HCT116 (cell line): ENCODE measurements at regions not wholly inside any gene's neighbourhood (a gene's known extent, or its start where the extent isn't known, plus 50 kb on each side); places are given as distances from the start of the nearest gene placed in this dataset.

Experiments used
- ATAC-seq: fragments of 200-7000 bp; cut with Tn5 transposase; 2 replicates; pipeline ENCODE4 v1.9.1; 2020; ENCODE audit warnings: mild to moderate bottlenecking, moderate library complexity
- BruUV-seq: library from RNA; stranded (reverse); fragments of 400-500 nt; replicated peaks from 2 replicates; lab custom pipeline; 2021; lab: Mats Ljungman, UMichigan
- CTCF ChIA-PET: fragments of 300-600 bp; sonication (Branson Sonifier 250); formaldehyde crosslinking; loops from one replicate; lab custom pipeline; 2021; ENCODE audit warnings: antibody characterized with exemption; lab: Charles Lee
- POLR2A ChIA-PET: fragments of 300-600, 350-600 bp; sonication (Branson Sonifier 250); formaldehyde crosslinking; loops from one replicate; lab custom pipeline; 2021; ENCODE audit warnings: antibody characterized with exemption; lab: Charles Lee
- RAD21 ChIA-PET, 2 experiments: fragments of 300-600 bp; sonication (Branson Sonifier 250); formaldehyde crosslinking; loops; one replicate each; lab custom pipeline; 2023; ENCODE audit warnings: low total read pairs in 2 of 2; ENCODE audit not compliant: uncharacterized antibody in 2 of 2, unreplicated experiment in 2 of 2, low non-redundant PET in 1 of 2; lab: Charles Lee
- DNase-seq: peaks from one replicate; pipeline ENCODE4 v3.0.0-alpha.2; 2010; ENCODE audit warnings: low read depth, low spot score
- H2AFZ ChIP-seq: fragments of 200-600 bp; shearing (Covaris generic), sonication (generic); 2 replicates; pipeline ENCODE4 v1.6.1; 2017; ENCODE audit warnings: low read depth, mixed run types, mixed read lengths, antibody characterized with exemption, low read length; ENCODE audit not compliant: poor library complexity, severe bottlenecking
- H3K27ac ChIP-seq: 2 replicates; pipeline ENCODE4 v1.5.1; 2012; ENCODE audit warnings: low read depth, low read length
- H3K27me3 ChIP-seq: fragments of 200-600 bp; sonication (generic); 2 replicates; pipeline ENCODE4 v1.6.1; 2016; ENCODE audit warnings: mixed run types, low read length, mixed read lengths; ENCODE audit not compliant: insufficient read depth
- H3K36me3 ChIP-seq, 2 experiments: fragments of 200-500 bp in 1 of 2; fragments of 200-600 bp in 1 of 2; sonication (Bioruptor generic) in 1 of 2; sonication (generic) in 1 of 2; 2 replicates each; pipeline versions ENCODE4 v1.5.1 to v1.6.1; 2014 to 2016; ENCODE audit warnings: low read length in 2 of 2, inconsistent platforms in 1 of 2, mixed read lengths in 1 of 2, mixed run types in 1 of 2; ENCODE audit not compliant: insufficient read depth in 2 of 2, control insufficient read depth in 1 of 2
- H3K4me1 ChIP-seq, 2 experiments: fragments of 200-600 bp in 1 of 2; sonication (generic) in 1 of 2; 2 replicates each; pipeline versions ENCODE4 v1.5.1 to v1.6.1; 2012 to 2017; ENCODE audit warnings: low read length in 2 of 2, inconsistent platforms in 1 of 2, mild to moderate bottlenecking in 1 of 2, mixed read lengths in 1 of 2, mixed run types in 1 of 2, moderate library complexity in 1 of 2; ENCODE audit not compliant: insufficient read depth in 2 of 2, control insufficient read depth in 1 of 2
- H3K4me2 ChIP-seq: fragments of 200-600 bp; sonication (generic); 2 replicates; pipeline ENCODE4 v1.6.1; 2017; ENCODE audit warnings: mixed run types, low read length, mixed read lengths
- H3K4me3 ChIP-seq, 2 experiments: fragments of 200-600 bp in 1 of 2; sonication (generic) in 1 of 2; replicated peaks in 1 of 2; 2 replicates each; pipeline ENCODE4 v1.5.1; 2011 to 2016; ENCODE audit warnings: low read length in 2 of 2, control low read depth in 1 of 2, low read depth in 1 of 2, mild to moderate bottlenecking in 1 of 2, mixed read lengths in 1 of 2, mixed run types in 1 of 2
- H3K79me2 ChIP-seq: fragments of 200-600 bp; sonication (generic); 2 replicates; pipeline ENCODE4 v1.6.1; 2017; ENCODE audit warnings: mild to moderate bottlenecking, mixed run types, low read length, moderate library complexity, mixed read lengths; ENCODE audit not compliant: insufficient read depth
- H3K9ac ChIP-seq: fragments of 200-600 bp; sonication (generic); 2 replicates; pipeline ENCODE4 v1.6.1; 2016; ENCODE audit warnings: low read length, mixed read lengths
- H3K9me2 ChIP-seq: fragments of 200-600 bp; sonication (generic), shearing (Covaris generic); 2 replicates; pipeline ENCODE4 v1.6.1; 2017; ENCODE audit warnings: mixed run types, mild to moderate bottlenecking, moderate library complexity; ENCODE audit not compliant: insufficient read depth
- H3K9me3 ChIP-seq, 2 experiments: fragments of 200-500 bp in 1 of 2; fragments of 200-600 bp in 1 of 2; sonication (Bioruptor generic) in 1 of 2; sonication (generic) in 1 of 2; 2 replicates each; pipeline ENCODE4 v1.6.1; 2014 to 2017; ENCODE audit warnings: low read length in 2 of 2, mixed read lengths in 2 of 2, inconsistent platforms in 1 of 2, low read depth in 1 of 2, mild to moderate bottlenecking in 1 of 2, mixed run types in 1 of 2, moderate library complexity in 1 of 2; ENCODE audit not compliant: control insufficient read depth in 1 of 2, insufficient read depth in 1 of 2
- H4K20me1 ChIP-seq: fragments of 200-600 bp; sonication (generic), shearing (Covaris generic); 2 replicates; pipeline ENCODE4 v1.6.1; 2017; ENCODE audit warnings: mixed run types, mild to moderate bottlenecking, moderate library complexity; ENCODE audit not compliant: insufficient read depth
- CEBPB ChIP-seq: IDR thresholded peaks from 2 replicates; pipeline ENCODE4 v1.6.1; 2012; ENCODE audit warnings: low read depth
- CTCF ChIP-seq, 3 experiments: fragments of 200-600 bp in 1 of 3; sonication (generic) in 1 of 3; IDR thresholded peaks in 2 of 3; conservative IDR thresholded peaks in 1 of 3; 2 replicates each; pipeline ENCODE4 v1.5.1; 2012 to 2017; ENCODE audit warnings: low read depth in 2 of 3, low read length in 2 of 3, antibody characterized with exemption in 1 of 3, borderline replicate concordance in 1 of 3, control low read depth in 1 of 3, mild to moderate bottlenecking in 1 of 3, mixed read lengths in 1 of 3, mixed run types in 1 of 3, moderate library complexity in 1 of 3; ENCODE audit not compliant: insufficient read depth in 1 of 3
- EGR1 ChIP-seq: IDR thresholded peaks from 2 replicates; pipeline ENCODE4 v1.6.1; 2012; ENCODE audit warnings: low read depth
- ELF1 ChIP-seq: IDR thresholded peaks from 2 replicates; pipeline ENCODE4 v1.6.1; 2012; ENCODE audit warnings: low read depth, borderline replicate concordance
- EZH2 ChIP-seq: fragments of 200-600 bp; sonication (generic); IDR thresholded peaks from 2 replicates; pipeline ENCODE4 v1.6.1; 2017; ENCODE audit warnings: antibody characterized with exemption, mixed run types
- EZH2phosphoT487 ChIP-seq: fragments of 200-600 bp; IDR thresholded peaks from 2 replicates; pipeline ENCODE4 v1.6.1; 2018; ENCODE audit warnings: antibody characterized with exemption, borderline replicate concordance
- FOSL1 ChIP-seq: IDR thresholded peaks from 2 replicates; pipeline ENCODE4 v1.6.1; 2012; ENCODE audit warnings: low read depth
- POLR2A ChIP-seq: IDR thresholded peaks from 2 replicates; pipeline ENCODE4 v1.7.0; 2011; ENCODE audit warnings: borderline replicate concordance; ENCODE audit not compliant: insufficient read depth, insufficient read length; ENCODE audit errors: extremely low read depth
- POLR2AphosphoS5 ChIP-seq: IDR thresholded peaks from 2 replicates; pipeline ENCODE4 v1.6.1; 2011; ENCODE audit warnings: mild to moderate bottlenecking, low read depth, low read length, moderate library complexity
- REST ChIP-seq: IDR thresholded peaks from 2 replicates; pipeline ENCODE4 v1.6.1; 2012; ENCODE audit warnings: low read depth
- SRF ChIP-seq: IDR thresholded peaks from 2 replicates; pipeline ENCODE4 v1.6.1; 2012; ENCODE audit warnings: low read depth
- TCF7L2 ChIP-seq: IDR thresholded peaks from 2 replicates; pipeline ENCODE4 v1.7.0; 2011; ENCODE audit warnings: borderline replicate concordance, inconsistent platforms; ENCODE audit not compliant: insufficient read depth, insufficient read length; ENCODE audit errors: extremely low read depth
- YY1 ChIP-seq: IDR thresholded peaks from 2 replicates; pipeline ENCODE4 v1.6.1; 2011; ENCODE audit warnings: low read length, low read depth, moderate library complexity, mild to moderate bottlenecking; ENCODE audit not compliant: insufficient replicate concordance; ENCODE audit errors: extremely low read depth
- ZBTB33 ChIP-seq: IDR thresholded peaks from 2 replicates; pipeline ENCODE4 v1.6.1; 2011; ENCODE audit warnings: mild to moderate bottlenecking, low read length, moderate library complexity; ENCODE audit not compliant: insufficient replicate concordance; ENCODE audit errors: extremely low read depth
- intact Hi-C: fragments of 100-400 bp; cut with micrococcal nuclease; formaldehyde crosslinking; loops from 2 replicates; pipeline ENCODE4 v1.10.0; 2022

GRCh38 chr12:89970722-89971121 lies 262.1 kb upstream of the ATP2B1 start:
- Histone ChIP-seq H4K20me1 (no peaks in the 10 kb centered on the region), H3K4me3 (no peak overlapping the region), H3K4me2 (no peak overlapping the region), H3K9me3 (no peaks in the 10 kb centered on the region), H3K27ac (no peak overlapping the region)
- intact Hi-C loops, result no loop called here
- ATAC-seq, result no peak
- CTCF ChIA-PET, result no interaction called here
- no peak for TF ChIP-seq POLR2A
- TF ChIP-seq FOSL1, result no peak
- no peak for TF ChIP-seq ELF1
- no peak for TF ChIP-seq EZH2phosphoT487
- TF ChIP-seq EZH2, result no peak
- TF ChIP-seq REST, result no peak
- no peak for TF ChIP-seq POLR2AphosphoS5
- TF ChIP-seq YY1, result no peak
- no peak for TF ChIP-seq CEBPB
- no peak for TF ChIP-seq CTCF (IDR thresholded peaks at IDR 0.05 in 2 of 3, conservative IDR thresholded peaks at IDR 0.05 in 1 of 3; ENCODE audit: borderline replicate concordance in 1 of 3, insufficient read depth in 1 of 3, low read depth in 2 of 3, low read length in 2 of 3)
- no peak for TF ChIP-seq EGR1
- TF ChIP-seq TCF7L2, result no peak
- TF ChIP-seq SRF, result no peak
- no peak for TF ChIP-seq ZBTB33
- TF ChIP-seq, all 23 proteins: peak for 0
- Histone ChIP-seq H2AFZ (no peak overlapping the region), H3K36me3 (no peaks in the 10 kb centered on the region), H3K9ac (no peak overlapping the region), H3K79me2 (no peaks in the 10 kb centered on the region), H3K9me2 (no peaks in the 10 kb centered on the region), H3K4me1 (no peaks in the 10 kb centered on the region), H3K27me3 (no peaks in the 10 kb centered on the region)
- ChIA-PET POLR2A (no interaction called here), RAD21 (no interaction called here)
- no peak for DNase-seq
- BruUV-seq, result no TSS peak
